Breast epithelium (tissue), 4 donors: ENCODE measurements at regions not wholly inside any gene's neighbourhood (a gene's known extent, or its start where the extent isn't known, plus 50 kb on each side); places are given as distances from the start of the nearest gene placed in this dataset.

ENCODE experiments used
- DNase-seq, 2 donors: peaks; one replicate each; pipeline ENCODE4 v3.0.0-alpha.2; 2019; ENCODE audit warnings: low spot score in 2 of 2
- H3K27ac ChIP-seq, 2 donors: fragments of 200-600 bp; sonication (generic) in 1 of 2; one replicate each; pipeline ENCODE4 v1.5.1; 2016 to 2019; ENCODE audit warnings: mild to moderate bottlenecking in 1 of 2
- H3K27me3 ChIP-seq, 2 donors: fragments of 200-600 bp; sonication (generic) in 1 of 2; one replicate each; pipeline versions ENCODE4 v1.5.1 to v1.6.0; 2017 to 2019; ENCODE audit warnings: control low read depth in 1 of 2, mild to moderate bottlenecking in 1 of 2
- H3K36me3 ChIP-seq: fragments of 200-600 bp; one replicate; pipeline ENCODE4 v1.5.1; 2019
- H3K4me1 ChIP-seq, 2 donors: fragments of 200-600 bp; sonication (generic); one replicate each; pipeline ENCODE4 v1.5.1; 2016 to 2019; ENCODE audit warnings: control low read depth in 1 of 2
- H3K4me3 ChIP-seq, 3 donors: fragments of 200-600 bp; sonication (generic); 1 replicate in 2 of 3; 2 replicates in 1 of 3; pipeline ENCODE4 v1.5.1; 2016 to 2019; ENCODE audit warnings: mild to moderate bottlenecking in 3 of 3, moderate library complexity in 2 of 3
- H3K9me3 ChIP-seq, 2 donors: fragments of 200-600 bp; sonication (generic) in 1 of 2; one replicate each; pipeline ENCODE4 v1.5.1; 2016 to 2019; ENCODE audit warnings: control low read depth in 1 of 2
- CTCF ChIP-seq, 3 donors: fragments of 450-650 bp; IDR thresholded peaks; one replicate each; pipeline ENCODE4 v1.5.1; 2016 to 2017; ENCODE audit warnings: antibody characterized with exemption in 3 of 3, mild to moderate bottlenecking in 3 of 3, moderate library complexity in 3 of 3
- POLR2A ChIP-seq: fragments of 450-650 bp; IDR thresholded peaks from one replicate; pipeline ENCODE4 v1.6.1; 2016; ENCODE audit warnings: antibody characterized with exemption, mild to moderate bottlenecking, moderate library complexity
- POLR2AphosphoS5 ChIP-seq, 3 donors: sonication (generic); formaldehyde crosslinking; IDR thresholded peaks; one replicate each; pipeline ENCODE4 v1.6.1; 2017; ENCODE audit warnings: antibody characterized with exemption in 3 of 3
- intact Hi-C: fragments of 100-400 bp; cut with DNase I; formaldehyde crosslinking; loops from one replicate; pipeline ENCODE4 v1.15.1; 2023; ENCODE audit warnings: low total_unique reads

GRCh38 chr4:126375462-126376054 is 1060.8 kb downstream of the FAT4 start:
- H3K27ac ChIP-seq: no peak overlapping the region
- H3K36me3 ChIP-seq: no peaks in the 10 kb centered on the region
- H3K4me1 ChIP-seq: no peaks in the 10 kb centered on the region
- DNase-seq: no peak
- H3K27me3 ChIP-seq: no peaks in the 10 kb centered on the region
- H3K4me3 ChIP-seq: no peak overlapping the region
- H3K9me3 ChIP-seq: no peaks in the 10 kb centered on the region
- intact Hi-C loops: no loop called here
- TF ChIP-seq POLR2A (no peak), POLR2AphosphoS5 (IDR thresholded peaks at IDR 0.05) (no peak), CTCF (IDR thresholded peaks at IDR 0.05) (no peak)

- H3K27ac ChIP-seq: no peak overlapping the region
- no peaks in the 10 kb centered on the region for H3K9me3 ChIP-seq
- TF ChIP-seq POLR2AphosphoS5 (IDR thresholded peaks at IDR 0.05): no peak
- TF ChIP-seq CTCF (IDR thresholded peaks at IDR 0.05): no peak
- TF ChIP-seq POLR2A: no peak
- H3K36me3 ChIP-seq: no peaks in the 10 kb centered on the region
- no peak for DNase-seq
- no peaks in the 10 kb centered on the region for H3K4me1 ChIP-seq
- H3K27me3 ChIP-seq: no peaks in the 10 kb centered on the region
- H3K4me3 ChIP-seq: no peak overlapping the region
- intact Hi-C loops: no loop called here
Measured at GRCh38 chr4:126385954-126386353, 1071.2 kb downstream of the FAT4 start.

GRCh38 chr4:126386512-126386911 is 1071.8 kb downstream of the FAT4 start:
- H3K36me3 ChIP-seq: no peaks in the 10 kb centered on the region
- no peaks in the 10 kb centered on the region for H3K9me3 ChIP-seq
- no peak overlapping the region for H3K27ac ChIP-seq
- H3K27me3 ChIP-seq: no peaks in the 10 kb centered on the region
- TF ChIP-seq POLR2AphosphoS5 (IDR thresholded peaks at IDR 0.05): no peak
- no peak for TF ChIP-seq CTCF (IDR thresholded peaks at IDR 0.05)
- no peak for TF ChIP-seq POLR2A
- intact Hi-C loops: no loop called here
- no peak for DNase-seq
- H3K4me3 ChIP-seq: no peak overlapping the region
- no peaks in the 10 kb centered on the region for H3K4me1 ChIP-seq

- TF ChIP-seq CTCF (IDR thresholded peaks at IDR 0.05): no peak
- TF ChIP-seq POLR2AphosphoS5 (IDR thresholded peaks at IDR 0.05): no peak
- no peak for TF ChIP-seq POLR2A
- DNase-seq: no peak
- H3K9me3 ChIP-seq: no peaks in the 10 kb centered on the region
- H3K4me1 ChIP-seq: no peaks in the 10 kb centered on the region
- intact Hi-C loops: no loop called here
- H3K27ac ChIP-seq: no peak overlapping the region
- no peaks in the 10 kb centered on the region for H3K36me3 ChIP-seq
- no peaks in the 10 kb centered on the region for H3K27me3 ChIP-seq
- no peak overlapping the region for H3K4me3 ChIP-seq
Measured at GRCh38 chr4:126395664-126396063, 1080.9 kb downstream of the FAT4 start.

GRCh38 chr4:126396121-126396520 is 1081.4 kb downstream of the FAT4 start:
- no peak overlapping the region for H3K27ac ChIP-seq
- no peaks in the 10 kb centered on the region for H3K9me3 ChIP-seq
- no peaks in the 10 kb centered on the region for H3K27me3 ChIP-seq
- no peaks in the 10 kb centered on the region for H3K36me3 ChIP-seq
- no peaks in the 10 kb centered on the region for H3K4me1 ChIP-seq
- DNase-seq: no peak
- intact Hi-C loops: no loop called here
- TF ChIP-seq POLR2AphosphoS5 (IDR thresholded peaks at IDR 0.05): no peak
- no peak for TF ChIP-seq CTCF (IDR thresholded peaks at IDR 0.05)
- TF ChIP-seq POLR2A: no peak
- H3K4me3 ChIP-seq: no peak overlapping the region
